ENCODE measurements at regions not wholly inside any gene's neighbourhood (a gene's known extent, or its start where the extent isn't known, plus 50 kb on each side); places are given as distances from the start of the nearest gene placed in this dataset.

- TF ChIP-seq CTCF (conservative IDR thresholded peaks at IDR 0.05) = no peak
- no peak for TF ChIP-seq ZFX (IDR thresholded peaks at IDR 0.05)
Observed at GRCh38 chr4:181860157-181860556, 383.0 kb upstream of the TENM3 start.

GRCh38 chr4:181860668-181861067 lies 382.5 kb upstream of the TENM3 start:
- no peak overlapping the region for H3K27ac ChIP-seq
- TF ChIP-seq ZFX (IDR thresholded peaks at IDR 0.05) = no peak

More at GRCh38 chr4:181860157-181860556, 383.0 kb upstream of the TENM3 start:
- H3K27ac ChIP-seq = no peak overlapping the region

- no peak for TF ChIP-seq CTCF (conservative IDR thresholded peaks at IDR 0.05)
- no peak for TF ChIP-seq ZFX (IDR thresholded peaks at IDR 0.05)
- H3K27ac ChIP-seq = no peak overlapping the region
Observed at GRCh38 chr4:181863856-181864255, 379.3 kb upstream of the TENM3 start.

- no peak for TF ChIP-seq CTCF (conservative IDR thresholded peaks at IDR 0.05)
- TF ChIP-seq ZFX (IDR thresholded peaks at IDR 0.05) = no peak
- H3K27ac ChIP-seq = no peak overlapping the region
Observed at GRCh38 chr4:181870326-181870725, 372.9 kb upstream of the TENM3 start.

- no peak overlapping the region for H3K27ac ChIP-seq
- TF ChIP-seq ZFX (IDR thresholded peaks at IDR 0.05) (no peak), CTCF (conservative IDR thresholded peaks at IDR 0.05) (no peak)
Observed at GRCh38 chr4:181874602-181875001, 368.6 kb upstream of the TENM3 start.

GRCh38 chr4:181877329-181877848 lies 365.8 kb upstream of the TENM3 start:
- no peak for TF ChIP-seq ZFX (IDR thresholded peaks at IDR 0.05)
- no peak for TF ChIP-seq CTCF (conservative IDR thresholded peaks at IDR 0.05)
- no peak overlapping the region for H3K27ac ChIP-seq

GRCh38 chr4:181890031-181890430 lies 353.2 kb upstream of the TENM3 start:
- H3K27ac ChIP-seq = no peak overlapping the region
- TF ChIP-seq CTCF (conservative IDR thresholded peaks at IDR 0.05) (no peak), ZFX (IDR thresholded peaks at IDR 0.05) (no peak)

- TF ChIP-seq ZFX (IDR thresholded peaks at IDR 0.05) (no peak), CTCF (conservative IDR thresholded peaks at IDR 0.05) (no peak)
- no peak overlapping the region for H3K27ac ChIP-seq
Observed at GRCh38 chr4:181890911-181891310, 352.3 kb upstream of the TENM3 start.

Data from C4-2B (cell line).